M059J (cell line): ENCODE measurements at regions not wholly inside any gene's neighbourhood (a gene's known extent, or its start where the extent isn't known, plus 50 kb on each side); places are given as distances from the start of the nearest gene placed in this dataset.
"Not testable (repeated sequence)": the region's sequence is repeated elsewhere in the genome, so short reads cannot be mapped to it uniquely, and the experiment has no call there.

Experiments used
- DNase-seq: peaks from one replicate; pipeline ENCODE4 v3.0.0-alpha.2; 2012; ENCODE audit warnings: low read depth

DNA sequence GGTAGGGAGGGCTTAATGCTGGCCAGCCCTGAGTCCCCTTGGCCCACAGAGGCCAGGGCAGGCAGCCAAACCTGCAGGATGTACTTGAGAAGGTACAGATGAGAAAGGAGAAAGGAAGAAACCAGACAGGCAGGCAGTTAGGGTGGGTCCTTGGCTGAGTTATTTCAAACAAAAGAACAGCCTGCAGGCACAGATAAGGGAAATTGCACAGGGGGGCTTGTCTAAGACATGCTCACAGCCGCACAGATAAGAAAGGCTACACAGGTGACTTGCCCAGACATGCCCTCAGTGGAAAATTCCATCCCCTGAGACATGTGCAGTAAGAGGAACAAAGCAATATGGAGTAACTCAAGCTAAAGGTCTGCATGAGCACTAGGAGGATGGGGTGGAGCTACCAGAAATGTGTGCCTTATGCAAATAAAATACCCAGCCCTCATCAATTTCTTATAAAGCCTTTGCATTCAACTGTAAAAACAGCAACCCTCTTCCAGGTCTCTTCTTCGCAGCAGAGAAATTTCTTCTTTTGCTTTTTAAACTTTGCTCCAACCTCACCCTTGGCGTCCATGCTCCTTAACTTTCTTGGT lies 158.2 kb upstream of the RGS6 start:
- no peak for DNase-seq

DNA sequence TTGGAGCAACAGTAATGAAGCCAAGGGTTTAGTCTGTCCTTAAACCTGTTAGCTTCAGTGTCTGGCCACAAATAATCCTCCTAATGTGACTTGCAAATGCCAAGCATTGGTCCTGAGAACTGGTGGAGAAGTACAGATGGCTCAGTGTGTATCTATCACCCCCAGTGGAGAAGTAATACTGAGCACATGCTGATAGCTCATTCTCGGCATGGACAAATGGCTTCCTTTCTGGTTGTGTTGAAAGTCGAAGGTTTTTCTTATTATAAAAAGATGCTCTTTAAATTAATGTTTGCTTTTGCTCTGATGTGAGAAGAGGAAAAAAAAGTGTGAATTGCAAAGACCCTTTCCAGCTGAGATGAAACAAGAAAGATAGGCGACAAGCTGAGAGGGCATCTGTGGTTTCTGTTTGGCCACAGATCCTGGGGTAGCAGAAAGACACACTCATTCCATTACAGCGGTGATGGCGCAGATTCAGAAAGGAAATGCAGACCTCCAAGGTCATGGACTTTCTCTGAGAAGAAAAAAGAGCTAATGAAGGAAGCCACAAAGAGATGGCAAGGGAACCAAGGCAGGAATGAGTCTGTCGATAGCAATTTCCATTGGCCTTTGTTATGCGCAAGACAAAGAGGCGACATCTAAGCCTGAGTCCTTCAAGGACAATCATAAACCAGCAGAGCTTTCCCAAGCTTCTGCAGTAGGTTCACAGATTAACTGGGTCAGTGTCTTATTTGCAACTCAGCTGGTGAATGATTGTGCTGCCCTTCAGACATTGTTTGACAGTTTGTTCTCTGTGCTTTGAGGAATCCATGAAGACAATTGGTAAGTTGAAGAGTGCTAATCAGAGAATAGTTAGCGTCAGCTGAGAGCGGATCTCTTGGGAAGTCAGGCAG lies 155.5 kb upstream of the RGS6 start:
- DNase-seq, result peak; percentile 47

DNA sequence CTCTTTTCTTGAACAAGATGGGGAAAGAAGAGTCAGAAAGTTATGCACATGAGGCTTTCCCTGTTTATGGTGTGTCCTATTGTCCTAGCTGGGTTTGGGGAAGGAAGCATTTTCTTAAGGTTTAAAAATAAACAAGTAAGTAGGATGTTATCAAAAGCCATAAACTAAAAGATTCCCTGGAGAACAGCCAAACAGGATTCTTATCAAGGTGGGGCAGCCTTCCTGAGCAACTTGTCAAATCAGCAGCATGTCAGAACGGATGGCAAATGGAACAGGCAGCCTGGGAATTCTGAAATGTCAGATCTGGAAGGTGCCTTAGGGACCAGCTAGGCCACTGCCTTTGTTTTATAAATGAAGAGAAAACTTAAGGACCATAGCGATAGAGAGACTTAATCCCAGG lies 152.2 kb upstream of the RGS6 start:
- no peak for DNase-seq

DNA sequence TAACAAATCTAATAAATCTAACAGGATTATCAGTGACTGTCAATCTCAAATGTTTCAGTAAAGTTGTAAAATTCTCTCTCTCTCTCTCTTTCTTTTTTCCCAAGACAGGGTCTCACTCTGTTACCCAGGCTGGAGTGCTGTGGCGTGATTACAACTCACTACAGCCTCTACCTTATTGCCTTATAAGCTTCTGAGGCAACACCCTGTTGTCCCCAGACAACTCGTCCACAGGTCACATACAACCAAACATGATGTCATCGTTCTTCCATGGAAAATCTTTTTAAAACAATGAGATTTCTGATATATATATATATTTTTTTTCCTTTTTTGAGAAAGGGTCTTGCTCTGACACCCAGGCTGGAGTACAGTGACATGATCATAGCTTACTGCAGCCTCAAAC lies 151.4 kb upstream of the RGS6 start:
- no peak for DNase-seq

DNA sequence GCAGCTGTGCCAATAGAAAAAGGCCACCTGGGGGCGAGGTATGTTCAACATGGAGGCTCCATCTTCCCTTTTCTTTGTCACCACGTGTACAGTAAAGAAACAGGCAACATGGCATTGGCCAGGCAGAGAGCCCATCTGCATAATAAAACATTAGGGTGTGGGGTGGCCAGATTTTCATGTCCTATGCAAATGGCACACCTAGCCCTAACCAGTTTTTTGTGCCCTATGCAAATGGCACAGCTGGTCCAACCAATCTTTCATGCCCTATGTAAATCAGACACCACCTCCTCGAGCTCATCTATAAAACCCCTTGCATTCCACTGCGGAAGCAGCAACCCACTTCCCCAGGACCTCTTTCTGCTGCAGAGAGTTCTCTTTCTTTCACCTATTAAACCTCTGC lies 149.1 kb upstream of the RGS6 start:
- DNase-seq, result no peak

DNA sequence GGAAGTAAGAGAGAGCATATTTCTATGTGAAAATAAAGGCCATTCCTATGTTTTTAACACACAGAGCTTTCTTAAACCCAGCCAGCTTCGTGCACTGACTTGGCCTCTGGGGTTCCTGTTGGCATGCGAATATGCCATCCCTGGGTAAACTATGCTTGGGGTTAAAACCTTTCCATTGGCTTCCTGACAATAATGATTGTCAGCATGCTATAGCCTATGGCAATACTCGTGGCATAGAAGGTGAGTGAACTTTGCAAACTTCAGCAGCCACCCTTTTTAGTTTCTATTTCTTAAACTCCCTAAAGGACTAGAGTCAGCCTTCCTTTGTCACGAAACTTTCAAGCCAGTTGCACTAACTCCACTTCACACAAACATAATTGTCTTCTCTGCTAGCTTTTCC lies 148.4 kb upstream of the RGS6 start:
- peak; percentile 67 for DNase-seq

DNA sequence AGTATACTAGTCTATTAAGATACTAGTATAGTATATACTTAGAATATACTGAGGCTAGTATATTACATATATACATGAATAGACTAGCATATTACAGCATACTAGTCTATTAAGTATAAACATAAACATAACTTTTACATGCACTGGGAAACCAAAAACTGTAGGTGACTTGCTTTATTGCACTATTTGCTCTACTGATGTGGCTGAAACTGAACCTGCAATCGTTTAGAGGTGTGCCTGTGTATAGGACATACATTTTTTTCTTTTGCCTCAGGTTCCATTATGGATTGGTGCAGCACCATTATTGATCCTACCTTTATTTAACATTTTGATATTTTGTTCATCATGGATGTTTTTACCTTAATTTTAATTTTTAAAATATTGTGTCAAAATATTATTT lies 143.2 kb upstream of the RGS6 start:
- DNase-seq, result no peak

DNA sequence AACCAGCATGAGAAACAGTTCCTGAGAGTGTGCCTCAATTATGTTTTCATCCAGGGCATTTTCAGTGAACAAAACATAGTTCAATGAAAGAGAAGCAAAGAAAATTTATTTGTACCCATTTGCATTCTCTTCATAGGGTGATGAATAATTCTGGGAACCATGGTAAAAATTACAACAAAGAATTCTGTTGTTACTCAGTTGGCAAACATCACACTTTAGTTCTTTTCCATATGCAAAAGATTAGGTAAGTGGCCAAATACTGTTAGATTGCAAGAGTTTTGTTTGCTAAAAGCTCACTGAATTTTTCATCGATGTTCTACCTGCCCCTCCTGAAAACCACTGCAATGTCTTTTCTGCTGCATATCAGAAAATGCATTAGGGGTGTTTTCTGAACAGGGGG lies 132.4 kb upstream of the RGS6 start:
- DNase-seq, result no peak

DNA sequence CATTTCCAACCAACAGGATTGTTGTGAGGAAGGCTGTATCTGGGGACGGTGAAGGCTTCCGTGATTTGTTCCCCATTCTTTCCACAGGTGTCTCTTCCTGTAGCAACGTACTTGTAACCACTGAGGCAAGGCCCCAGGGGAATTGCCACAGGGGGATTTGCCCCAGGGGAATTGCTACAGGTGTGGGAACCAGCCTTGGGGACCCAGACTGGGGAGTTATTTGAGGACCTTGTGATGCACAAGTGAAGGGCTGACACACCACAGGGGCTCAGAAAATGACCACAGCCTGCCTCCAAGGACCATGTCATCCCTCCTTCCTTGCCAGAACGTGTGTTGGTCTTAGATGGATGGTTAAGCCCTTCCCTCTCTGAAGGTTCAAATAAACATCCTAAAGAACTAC lies 131.4 kb upstream of the RGS6 start:
- no peak for DNase-seq

DNA sequence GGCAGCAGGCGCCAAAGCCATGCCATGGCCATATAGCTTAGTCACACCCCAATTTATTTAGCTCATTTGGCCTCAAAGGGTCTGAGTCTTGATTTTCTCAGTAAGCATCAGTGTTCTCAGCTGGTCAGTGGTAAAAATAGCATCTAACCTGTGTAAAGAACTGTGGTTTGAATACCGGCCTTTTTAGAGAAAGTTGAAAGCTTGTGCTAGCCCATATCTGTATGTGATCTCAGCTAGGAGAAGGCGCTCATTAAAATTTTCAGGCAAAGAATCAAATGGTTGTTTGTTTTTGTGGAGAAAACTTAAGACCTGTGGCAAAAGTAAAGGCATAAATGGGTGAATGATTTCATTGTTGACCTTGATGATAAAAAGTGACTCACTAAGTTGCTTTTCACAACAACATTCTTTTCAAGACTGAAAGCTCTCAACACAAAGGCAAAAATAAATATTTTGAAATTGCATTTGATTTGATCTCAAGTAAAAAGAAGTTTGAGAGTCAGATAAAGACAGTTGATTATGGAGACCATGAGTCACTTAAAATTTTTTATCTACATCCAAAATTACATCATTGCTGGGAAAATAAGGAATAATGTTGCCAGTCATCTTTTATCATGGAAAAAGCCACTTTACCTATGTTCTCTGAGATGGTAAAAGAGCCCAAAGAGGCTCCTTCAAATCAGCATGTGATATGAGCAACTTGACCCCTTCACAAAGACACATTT lies 128.5 kb upstream of the RGS6 start:
- peak; percentile 93 for DNase-seq

DNA sequence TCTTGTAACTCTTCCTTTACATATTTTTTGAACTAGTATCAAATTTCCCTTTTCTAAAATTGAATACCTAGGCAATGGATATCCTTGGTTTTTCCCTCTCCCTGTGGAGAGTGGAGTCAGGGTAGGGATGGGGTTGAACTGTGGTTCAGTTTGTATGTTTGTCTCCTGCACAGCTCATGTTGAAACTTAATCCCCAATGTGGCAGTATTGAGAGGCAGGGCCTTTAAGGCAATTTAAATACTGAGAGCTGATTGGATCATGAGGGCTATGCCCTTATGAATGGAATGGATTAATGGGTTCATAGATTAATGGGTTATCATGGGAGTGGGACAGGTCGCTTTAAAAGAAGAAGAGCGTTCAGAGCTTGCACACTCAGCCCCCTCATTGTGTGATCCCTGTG lies 127.2 kb upstream of the RGS6 start:
- no peak for DNase-seq

DNA sequence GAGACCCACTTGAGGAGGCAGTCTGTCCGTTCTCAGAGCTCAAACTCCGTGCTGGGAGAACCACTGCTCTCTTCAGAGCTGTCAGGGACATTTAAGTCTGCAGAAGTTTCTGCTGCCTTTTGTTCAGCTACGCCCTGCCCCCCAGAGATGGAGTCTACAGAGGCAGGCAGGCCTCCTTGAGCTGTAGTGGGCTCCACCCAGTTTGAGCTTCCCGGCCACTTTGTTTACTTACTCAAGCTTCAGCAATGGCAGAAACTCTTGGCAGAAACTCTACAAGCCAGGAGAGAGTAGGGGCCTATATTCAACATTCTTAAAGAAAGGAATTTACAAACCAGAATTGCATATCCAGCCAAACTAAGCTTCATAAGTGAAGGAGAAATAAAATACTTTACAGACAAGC lies 125.2 kb upstream of the RGS6 start:
- DNase-seq, result peak; percentile 7

DNA sequence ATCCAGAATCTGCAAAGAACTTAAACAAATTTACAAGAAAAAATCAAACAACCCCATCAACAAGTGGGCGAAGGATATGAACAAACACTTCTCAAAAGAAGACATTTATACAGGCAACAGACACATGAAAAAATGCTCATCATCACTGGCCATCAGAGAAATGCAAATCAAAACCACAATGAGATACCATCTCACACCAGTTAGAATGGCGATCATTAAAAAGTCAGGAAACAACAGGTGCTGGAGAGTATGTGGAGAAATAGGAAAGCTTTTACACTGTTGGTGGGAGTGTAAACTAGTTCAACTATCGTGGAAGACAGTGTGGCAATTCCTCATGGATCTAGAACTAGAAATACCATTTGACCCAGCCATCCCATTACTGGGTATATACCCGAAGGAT lies 121.4 kb upstream of the RGS6 start:
- DNase-seq, result not testable (repeated sequence)

DNA sequence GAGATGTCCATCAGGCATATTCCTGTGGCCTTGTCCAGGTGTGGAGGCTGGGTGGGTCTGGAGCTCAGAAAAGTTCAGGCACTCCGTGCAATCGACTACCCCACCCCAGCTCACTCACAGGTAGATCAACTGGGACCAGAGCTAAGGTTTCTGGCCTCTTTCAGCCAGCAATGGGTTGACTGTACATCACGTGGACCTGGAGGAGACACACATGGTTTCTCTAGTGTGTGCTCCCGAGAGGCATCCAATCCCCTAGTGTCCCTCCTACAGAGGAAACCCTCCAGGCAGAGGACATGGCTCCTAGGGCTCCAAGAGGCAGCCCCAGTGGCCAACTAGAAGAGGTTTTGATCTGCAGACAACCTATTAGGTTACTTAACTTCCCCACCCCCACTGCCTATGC lies 119.5 kb upstream of the RGS6 start:
- DNase-seq, result no peak

DNA sequence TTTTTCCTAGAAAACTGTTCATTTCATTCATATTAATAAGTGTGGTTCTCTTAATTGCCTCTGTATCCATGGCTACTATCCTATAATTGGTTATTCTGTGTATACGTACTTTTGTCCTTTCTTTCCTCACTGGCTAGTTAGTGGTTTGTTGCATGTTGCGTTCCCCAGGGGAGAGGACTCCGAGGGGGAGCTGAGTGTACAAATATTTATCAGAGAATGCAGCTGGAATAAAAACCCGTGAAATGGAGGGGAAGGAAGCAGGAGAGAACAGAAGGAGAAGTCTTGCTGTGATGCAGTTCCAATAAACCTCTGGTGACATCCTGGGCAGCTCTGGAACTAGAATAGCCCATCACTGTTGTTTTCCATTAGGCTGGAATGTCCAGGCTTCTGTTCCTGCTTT lies 117.1 kb upstream of the RGS6 start:
- DNase-seq, result no peak

DNA sequence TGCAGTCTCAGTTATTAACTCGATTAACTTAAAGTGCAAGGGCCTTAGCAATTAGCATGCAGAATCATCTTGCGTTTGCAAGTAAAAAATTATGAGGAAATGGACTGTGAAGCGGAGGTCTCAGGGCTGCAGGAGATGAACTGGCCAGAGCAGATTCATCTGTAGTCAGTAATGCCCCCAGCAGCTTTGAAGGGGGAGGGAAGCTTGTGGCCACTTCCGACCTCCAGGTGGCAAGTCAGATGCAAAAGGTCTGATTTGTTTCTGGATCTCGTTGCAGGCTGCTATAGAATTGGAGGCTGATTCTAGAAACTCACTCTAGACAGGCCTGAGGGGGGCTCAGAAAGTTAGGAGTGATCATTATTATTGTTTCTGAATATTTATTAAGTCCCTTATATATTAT lies 107.4 kb upstream of the RGS6 start:
- DNase-seq, result no peak

DNA sequence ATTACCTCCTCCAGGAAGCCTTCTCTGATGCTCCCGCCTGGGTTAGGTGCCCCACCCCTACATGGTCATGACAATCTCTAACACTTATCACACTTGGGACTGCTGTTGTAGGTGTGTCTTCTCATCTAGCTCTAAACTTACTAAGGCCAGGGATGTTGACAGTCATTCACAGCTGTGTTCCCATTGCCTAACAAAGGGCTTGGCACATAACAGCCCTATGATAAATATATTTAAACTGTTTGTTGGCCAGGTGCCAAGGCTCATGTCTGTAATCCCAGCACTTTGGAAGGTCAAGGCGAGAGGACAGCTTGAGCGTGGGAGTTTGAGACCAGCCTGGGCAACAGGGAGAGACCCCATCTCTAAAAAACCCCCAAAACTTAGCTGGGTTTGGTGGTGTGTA lies 98.8 kb upstream of the RGS6 start:
- no peak for DNase-seq

DNA sequence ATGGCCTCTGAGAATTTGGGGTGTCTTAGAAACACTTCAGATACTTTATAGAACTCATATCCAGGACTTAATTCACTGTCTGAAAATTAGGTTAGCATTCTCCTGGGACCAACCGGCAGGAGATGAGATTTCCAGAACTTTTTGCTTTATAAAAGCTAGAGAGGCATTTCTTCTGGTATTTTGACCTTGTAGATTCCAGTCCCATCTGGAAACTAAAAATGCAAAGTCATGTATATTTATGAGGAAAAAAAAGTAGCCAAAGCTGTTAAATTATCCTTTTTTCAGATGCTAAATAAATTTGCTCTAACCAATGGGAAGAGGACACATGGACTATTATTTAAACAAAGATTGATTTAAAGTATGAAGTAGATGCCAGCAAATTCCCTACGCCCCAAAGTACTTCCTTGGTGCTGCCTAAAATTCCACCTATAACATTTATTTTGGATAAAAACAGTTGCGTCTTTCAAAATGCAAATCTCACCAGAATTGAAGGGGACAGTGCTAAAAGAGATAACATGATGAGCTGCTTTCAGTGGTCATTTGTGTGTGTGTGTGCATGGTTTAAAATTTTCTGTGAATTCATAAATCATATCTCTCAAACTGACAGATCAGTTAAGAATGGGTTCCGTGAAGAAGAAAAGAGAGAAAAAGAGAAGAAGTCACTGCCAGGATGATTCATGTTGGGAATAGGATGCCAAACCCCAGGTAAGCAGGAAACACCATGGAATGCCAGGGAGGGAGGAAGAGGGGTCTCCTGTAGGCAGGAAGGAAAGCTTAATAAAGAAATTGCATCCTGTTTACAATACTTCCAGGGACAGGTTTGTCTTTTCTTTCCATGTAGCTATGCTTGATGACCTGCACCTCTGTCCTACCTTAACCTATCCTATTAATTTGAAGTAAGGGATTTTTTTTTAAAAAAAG lies 97.7 kb upstream of the RGS6 start:
- no peak for DNase-seq

DNA sequence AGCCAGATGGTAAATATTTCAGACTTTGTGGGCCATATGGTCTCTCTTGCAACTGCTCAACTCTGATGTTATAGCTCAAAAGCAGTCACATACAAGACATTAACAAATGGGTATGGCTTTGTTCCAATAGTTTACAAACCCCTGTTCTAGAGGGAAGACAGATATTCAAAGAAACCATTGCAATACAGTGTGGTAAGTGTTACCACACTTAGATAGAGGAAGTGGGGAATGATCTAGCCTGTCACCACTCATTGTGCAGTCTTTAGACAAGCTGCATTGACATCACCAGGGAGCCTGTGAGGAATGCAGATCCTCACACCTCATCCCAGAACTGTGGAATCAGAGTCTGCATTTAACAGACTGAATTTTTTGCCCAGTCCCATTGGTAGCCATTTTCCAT lies 80.0 kb upstream of the RGS6 start:
- DNase-seq, result no peak

DNA sequence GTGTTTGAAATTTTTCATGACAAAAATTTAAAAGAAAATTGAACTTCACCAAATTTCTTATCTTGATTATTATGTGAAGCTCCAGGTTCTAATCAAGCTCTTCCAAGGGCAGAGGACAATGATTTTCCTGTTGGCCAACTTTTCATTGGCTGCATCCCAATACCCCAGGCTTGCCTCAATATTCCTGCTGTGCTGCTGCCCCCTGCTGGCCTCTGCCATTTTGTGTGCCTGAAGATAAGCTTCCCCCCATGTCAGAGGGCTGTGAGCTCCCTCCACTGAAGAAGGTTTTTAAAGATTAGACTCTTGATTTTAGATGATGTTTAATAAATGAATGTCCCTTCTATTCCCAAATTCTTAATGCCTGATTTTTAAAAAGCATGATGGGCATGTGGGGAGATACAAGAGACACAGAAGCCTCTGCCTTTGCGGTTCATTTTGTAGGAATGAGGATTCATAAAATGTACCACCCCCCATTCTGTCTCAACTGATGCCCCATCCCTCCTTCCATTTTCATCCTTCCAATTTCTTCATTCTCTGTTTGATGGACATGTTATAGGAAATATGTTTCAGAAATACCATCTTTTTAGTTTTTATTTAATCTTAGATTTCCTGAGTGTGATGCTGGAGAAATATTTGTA lies 76.7 kb upstream of the RGS6 start:
- DNase-seq, result peak; percentile 67

DNA sequence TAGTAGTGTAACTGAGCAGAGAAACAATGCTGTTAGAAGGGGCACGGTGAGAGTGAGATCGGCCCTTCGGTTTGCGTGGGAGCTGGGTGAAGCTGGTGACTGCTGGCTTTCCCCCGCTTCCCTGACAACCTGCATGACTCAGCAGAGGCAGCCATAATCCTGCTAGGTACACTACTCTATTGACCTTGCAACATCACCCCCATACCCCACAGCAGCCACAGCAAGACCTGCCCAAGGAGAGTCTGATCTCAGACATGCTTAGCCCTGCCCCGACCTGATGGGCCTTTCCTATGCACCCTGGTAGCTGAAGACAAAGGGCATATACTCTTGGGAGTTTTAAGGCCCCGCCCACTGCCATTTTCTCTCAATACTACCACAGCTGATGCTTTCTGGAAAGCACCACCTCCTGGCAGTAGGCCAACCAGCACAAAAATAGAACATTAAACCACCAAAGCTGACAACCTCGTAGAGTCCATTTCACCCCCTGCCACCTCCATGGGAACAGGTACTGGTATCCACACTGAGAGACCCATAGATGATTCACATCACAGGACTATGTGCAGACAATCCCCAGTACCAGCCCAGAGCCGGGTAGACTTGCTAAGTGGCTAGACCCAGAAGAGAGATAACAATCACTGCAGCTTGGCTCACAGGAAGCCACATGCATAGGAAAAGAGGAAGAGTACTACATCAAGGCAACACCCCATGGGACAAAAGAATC lies 75.9 kb upstream of the RGS6 start:
- peak; percentile 1 for DNase-seq
